HG03064 (cell line): ENCODE measurements at regions not wholly inside any gene's neighbourhood (a gene's known extent, or its start where the extent isn't known, plus 50 kb on each side); places are given as distances from the start of the nearest gene placed in this dataset.

Experiments
- ATAC-seq: cut with Tn5 transposase; IDR thresholded peaks from one replicate; pipeline ENCODE4 v1.9.1; 2021; ENCODE audit warnings: low read depth; ENCODE audit not compliant: unreplicated experiment

DNA sequence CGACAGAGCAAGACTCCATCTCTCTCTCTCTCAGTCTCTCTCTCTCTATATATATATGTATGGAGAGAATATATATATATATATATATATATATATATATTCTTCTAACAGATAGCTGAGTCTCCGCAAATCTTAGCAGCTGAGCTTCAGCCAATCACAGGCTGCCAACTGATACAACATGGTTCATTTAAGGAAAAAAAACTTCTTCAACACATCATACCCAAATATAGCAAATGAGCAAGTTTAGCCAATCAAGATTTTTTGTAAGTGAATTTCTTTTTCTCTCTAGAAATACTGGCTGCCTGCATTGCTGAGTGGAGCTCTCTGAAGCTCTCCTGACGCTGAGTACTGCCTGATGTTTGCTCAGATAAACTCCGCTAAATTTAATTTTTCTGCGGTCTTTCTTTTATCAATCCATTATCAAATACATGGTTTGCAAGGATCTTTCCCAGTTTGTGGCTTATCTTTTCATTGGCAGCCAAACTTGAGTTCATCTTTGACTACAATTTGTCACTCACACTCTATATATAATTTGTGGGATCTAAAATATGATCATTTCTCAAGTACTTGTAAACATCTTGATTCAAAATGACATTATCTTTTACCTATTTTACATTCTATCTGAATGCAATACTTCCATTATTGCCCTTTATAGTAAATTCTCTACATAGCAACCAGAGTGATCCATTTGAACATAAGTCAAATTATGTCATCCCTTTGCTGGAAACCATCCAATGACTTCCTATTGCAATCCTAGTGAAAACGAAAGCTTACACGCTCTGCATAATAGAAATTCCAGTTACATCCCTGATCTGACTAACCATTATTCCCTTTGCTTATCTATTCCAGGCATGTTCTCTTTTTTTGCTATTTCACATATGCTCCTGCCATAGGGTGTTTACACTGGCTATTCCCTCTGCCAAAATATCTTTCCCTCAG is 2131.7 kb downstream of the MRPL39 start:
- ATAC-seq: no peak

DNA sequence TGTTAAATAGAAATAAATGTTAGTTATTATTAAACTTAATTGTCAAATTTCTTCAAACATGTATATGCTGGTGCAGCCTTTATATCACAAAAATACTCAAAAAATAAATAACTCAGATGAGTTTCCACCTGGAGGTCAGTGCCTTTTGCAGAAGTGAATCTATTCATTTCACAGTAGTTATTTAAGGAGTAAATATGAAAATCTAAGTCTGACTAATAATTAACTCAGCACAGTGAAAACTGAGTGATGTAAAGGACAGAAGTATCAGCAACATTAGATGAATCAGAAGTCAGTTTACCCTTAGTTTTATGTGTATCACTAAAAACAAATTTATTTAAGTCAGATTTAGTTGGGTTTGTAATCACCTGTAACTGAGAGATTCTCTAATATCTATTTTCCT is 2135.4 kb downstream of the MRPL39 start:
- peak; percentile 64 for ATAC-seq

DNA sequence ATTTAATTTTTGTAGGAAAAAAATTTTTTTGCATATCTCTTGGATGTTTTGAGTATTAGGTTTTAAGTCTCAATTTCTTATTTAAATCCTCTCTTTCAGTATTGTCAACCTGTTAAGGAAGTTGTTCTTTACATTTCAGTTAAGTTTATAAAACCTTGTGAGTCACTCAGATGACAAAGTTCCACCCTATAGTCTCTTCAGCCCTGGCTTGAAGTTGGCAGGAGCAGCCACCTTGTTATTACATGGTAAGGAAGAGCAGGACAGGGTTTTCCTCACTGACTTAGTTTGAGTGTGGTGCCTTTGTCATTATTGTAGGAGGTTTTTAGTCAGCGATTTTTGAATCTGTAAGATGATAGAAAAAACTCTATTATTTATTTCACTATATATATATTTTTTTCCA is 2143.9 kb downstream of the MRPL39 start:
- no peak for ATAC-seq

DNA sequence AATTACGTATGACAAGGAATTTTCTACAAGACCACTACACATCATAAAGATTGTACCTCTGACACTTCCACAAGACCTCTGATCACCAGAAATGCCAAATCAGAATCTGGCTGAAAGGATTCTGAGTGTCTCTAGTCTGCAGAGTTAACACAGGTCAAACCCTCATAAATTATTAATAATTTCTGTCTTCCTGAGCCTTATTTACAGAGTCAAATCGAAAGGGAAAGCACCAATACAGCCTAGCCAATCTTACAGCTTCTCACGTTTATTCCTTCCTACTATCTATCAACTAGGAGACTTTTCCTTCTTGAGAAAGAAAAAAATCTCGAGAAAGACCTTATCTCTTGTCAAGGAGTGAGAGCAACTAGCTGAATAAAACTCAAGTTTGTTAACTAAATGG is 2151.6 kb downstream of the MRPL39 start:
- peak; percentile 75 for ATAC-seq

DNA sequence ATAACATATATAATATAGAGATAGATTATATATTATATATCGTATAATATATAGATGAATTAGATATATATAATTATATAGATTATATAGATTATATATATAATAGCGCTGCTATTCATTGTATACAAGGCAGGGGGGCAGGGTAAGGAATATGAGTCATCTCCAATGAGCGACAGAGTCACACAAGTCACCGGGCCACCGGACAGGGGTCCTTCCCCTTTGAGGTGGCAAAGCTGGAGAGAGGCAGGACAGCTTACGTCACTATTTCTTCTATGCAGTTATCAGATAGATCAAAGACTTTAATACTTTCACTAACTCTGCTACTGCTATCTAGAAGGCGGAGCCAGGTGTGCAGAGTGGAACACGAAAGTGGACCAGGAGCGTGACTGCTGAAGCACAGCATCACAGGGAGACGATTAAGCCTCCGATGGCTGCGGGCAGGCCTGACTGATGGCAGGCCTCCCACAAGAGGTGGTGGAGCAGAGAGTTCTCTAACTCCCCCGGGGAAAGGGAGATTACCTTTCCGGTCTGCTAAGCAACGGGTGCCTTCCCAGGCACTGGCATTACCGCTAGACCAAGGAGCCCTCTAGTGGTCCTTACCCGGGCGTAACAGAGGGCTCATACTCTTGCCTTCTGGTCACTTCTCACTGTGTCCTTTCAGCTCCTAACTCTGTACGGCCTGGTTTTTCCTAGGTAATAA is 2154.7 kb downstream of the MRPL39 start:
- ATAC-seq: peak; percentile 50

DNA sequence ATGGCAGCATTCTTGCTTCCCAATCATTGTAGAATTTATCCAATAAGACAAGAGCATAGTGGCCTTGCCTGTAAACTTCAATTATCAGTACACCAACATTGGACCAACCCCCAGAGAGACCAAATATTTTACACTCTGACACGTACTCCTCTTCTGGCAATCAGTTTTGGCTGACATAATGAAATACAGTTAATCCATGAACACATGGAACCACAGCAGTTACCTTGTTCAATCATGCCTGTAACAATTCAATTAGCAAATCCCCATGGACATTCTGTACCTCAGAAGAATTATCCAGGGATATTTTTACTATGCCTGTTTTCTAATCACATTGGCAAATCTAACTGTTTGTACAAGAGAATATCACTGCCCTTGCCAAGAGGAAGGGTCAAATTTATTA is 2162.0 kb downstream of the MRPL39 start:
- no peak for ATAC-seq

DNA sequence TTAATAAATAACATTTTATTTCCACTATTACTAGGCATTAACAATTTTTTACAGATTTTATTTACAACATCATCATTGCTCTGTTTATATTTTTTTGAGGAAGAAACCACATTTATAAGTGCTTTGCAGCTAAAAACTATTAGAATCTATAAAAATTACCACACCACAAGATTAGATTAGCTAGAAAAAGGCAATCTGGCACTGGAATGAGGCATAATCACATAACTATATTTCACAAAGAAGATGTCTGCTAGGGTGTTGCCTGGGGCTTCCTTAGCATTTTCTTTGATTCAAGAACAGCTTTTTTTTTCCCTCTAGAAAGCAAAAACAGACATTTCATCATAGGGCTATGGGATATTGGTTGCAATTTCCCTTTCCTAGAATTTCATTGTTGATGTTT is 2169.2 kb downstream of the MRPL39 start:
- ATAC-seq: no peak

DNA sequence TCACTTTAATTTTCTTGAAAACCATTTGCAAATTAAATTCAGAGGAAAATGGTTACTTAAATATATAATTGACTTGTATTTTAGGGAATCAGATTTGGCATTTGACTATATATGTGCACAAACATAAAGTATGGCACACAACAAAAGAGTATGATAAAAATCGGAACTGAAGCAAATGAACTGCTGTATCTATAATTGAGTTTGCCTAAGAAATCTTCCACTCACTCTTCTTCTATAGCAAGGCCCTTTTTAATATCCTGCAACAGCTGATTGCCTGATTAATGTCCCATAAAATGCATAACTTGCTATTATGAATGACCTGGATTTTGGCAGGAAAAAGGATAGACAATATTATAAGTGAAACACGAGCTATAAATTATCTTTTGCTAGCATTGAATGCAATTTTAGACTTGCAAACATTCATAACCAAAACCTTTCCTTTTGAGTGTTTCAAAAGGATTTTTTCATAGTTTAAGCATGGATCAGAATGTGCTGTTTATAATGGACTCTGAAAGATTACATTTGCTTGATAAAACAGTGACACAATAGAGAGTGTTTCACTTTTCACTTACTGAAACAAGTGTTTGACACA is 2204.3 kb downstream of the MRPL39 start:
- no peak for ATAC-seq

DNA sequence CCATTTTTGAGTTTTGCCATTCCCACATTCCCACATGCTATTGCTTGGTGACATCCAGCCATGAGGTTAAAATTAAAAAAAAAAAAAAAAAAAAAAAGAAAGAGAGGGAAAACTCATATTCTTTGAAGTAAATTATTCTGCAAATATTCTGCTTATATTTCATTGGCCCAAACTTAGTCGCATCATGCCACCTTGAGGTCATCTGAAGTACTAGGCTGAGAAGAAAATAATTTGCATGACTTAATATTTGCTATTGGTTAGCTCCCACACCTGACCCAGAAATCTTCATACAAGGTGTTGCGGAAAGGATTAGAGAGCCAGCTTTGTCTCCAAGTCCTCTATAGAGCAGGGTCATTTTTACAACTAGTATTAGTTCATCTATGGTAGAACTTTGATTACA is 2206.0 kb downstream of the MRPL39 start:
- ATAC-seq: no peak

DNA sequence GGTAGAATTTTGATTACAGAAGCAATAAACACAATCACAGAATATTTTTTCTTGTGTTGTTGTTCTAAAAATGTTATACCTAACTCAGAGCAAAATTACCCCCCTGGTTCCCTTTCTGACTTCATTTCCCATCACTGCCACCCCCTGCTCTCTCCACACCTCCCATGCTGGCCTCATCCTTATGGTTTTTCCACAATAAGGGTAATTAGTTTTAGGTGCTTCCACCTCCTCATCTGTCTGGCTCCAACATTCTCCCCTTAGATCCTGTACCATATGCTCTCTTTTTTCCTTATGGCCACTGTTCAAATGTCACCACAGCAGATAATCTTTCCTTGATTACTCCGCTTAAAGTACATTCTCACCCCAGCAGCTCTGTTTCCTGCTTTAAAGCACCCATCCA is 2208.6 kb downstream of the MRPL39 start:
- ATAC-seq: no peak

DNA sequence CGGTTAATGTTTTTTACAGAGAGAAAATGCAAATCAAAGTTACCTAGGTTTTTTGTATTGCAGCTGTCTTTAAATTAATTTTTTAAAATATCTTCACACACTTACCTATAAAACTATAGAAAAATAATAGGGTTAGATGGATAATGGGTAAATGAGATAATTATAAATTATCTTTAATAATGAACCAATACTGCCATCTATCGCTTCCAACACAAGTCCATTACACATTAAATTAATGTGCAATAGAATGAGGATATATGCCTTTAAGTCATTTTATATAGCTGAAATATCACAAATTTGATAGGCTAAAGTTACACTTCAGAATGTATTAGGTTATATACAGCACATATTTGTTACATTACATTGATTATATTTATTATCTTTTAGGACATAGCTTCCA is 2212.8 kb downstream of the MRPL39 start:
- ATAC-seq: no peak

DNA sequence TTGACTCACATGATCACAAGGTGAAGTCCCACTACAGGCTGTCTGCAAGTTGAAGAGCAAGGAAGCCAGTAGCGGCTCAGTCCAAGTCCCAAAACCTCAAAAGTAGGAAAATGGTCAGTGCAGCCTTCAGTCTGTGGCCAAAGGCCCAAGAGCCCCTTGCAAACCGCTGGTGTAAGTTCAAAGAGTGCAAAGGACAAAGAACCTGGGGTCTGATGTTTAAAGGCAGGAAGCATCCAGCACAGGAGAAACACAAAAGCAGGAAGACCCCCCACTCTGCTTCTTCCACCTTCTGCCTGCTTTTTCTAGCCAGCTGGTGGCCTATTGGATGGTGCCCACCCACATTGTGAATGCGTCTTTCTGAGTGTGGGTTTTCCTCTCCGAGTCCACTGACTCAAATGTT is 2222.6 kb downstream of the MRPL39 start:
- no peak for ATAC-seq

DNA sequence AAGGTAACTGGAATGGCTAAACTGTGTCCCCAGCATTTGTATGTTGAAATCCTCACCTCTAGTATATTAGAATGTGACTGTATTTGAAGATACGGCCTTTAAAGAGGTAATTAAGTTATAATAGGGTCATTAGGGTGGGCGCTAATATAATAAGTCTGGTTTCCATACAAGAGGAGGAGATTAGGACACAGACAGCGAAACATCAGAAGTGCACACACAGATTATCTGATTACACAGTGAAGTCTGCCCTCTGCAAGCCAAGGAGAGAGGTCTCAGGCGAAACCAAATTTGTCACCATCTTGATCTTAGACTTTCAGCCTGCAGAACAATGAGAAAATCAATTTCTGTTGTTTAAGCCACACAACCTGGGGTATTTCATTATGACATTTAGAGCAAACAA is 2233.1 kb downstream of the MRPL39 start:
- no peak for ATAC-seq

DNA sequence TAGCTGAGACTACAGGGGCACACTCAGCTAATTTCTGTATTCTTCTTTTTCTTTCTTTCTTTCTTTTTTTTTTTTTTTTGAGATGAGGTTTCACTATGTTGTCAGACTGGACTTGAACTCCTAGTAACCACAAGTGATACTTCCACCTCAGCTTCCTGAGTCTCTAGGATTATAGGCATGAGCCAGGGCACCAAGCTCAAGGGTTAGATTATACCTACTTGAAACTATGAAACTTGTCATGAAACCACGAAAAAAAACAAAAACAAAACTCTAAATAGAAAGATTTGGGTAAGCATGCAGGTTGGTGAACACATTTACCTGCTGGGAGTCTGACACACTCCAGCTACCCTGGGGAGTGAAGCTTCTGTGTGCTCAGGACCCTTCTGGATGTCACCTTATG is 2250.4 kb downstream of the MRPL39 start:
- ATAC-seq: no peak

DNA sequence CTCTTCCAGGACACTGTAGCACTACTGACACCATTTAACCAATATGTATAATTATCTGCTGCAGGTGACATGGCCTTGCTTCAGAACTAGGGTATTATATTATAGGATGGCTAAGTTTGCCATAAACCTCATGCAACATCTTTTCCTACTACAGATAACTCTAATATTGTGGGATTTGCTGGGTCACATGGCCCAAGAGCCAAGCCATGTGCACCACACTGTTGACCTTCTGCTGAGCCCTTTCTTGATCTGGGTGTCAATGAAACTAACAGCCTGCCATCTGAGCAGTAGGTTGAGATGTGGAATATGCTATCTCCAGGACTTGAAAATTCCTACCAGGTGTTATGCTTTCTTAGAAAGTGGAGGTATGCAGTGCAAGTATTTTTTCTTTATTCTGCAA is 2291.1 kb downstream of the MRPL39 start:
- ATAC-seq: no peak

DNA sequence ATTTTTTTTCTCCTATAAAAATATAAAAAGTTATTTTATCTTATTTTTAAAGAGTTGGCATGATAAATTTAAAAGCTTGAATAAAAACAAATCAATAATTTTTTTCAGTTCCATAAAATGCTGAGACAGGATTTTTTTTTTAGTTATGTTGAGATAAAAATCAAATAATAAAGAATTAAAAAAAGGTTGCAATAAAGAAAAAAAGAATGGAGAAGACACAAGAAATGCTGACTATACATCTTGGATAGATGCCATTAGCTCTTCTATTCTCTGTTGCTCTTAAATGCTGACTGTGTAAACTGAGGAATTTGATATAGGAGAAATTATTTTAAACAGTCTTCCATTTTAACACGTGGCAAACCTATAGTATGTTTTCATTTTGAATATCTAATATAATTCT is 2298.5 kb downstream of the MRPL39 start:
- no peak for ATAC-seq

DNA sequence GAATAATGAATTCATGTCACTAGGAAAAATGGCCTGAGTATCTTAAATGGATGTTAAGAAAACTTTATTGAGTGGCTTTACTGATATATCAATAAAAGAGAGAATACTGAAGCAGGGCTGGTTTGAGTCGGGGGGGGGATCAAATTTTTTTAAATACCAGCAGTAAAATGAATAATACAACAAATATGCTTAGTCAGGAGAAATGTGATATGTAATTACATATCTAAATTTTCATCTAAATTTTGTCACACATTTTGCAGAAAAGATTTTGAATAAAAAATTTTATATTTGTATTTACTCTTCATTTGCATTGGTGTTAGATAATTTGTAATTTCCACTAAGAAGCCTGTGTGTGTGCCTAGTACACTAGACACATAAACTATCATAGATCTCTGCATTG is 2300.2 kb downstream of the MRPL39 start:
- no peak for ATAC-seq

DNA sequence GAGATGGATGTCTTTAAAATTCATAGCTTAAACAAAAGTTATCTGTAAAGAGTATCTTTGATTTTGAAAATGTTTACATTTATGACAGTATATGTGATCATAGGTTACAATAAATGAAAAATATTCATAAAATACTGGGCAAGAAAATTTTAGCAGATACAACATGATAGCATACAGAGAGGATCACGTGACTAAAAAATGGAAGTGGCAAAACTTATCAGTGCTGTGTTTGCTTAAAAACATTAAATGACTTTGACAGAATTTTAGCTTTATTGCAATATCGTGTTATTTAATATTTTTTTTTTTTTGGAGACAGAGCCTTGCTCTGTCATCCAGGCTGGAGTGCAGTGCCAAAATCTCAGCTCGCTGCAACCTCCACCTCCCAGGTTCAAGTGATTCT is 2294.1 kb downstream of the NCAM2 start:
- ATAC-seq: no peak

DNA sequence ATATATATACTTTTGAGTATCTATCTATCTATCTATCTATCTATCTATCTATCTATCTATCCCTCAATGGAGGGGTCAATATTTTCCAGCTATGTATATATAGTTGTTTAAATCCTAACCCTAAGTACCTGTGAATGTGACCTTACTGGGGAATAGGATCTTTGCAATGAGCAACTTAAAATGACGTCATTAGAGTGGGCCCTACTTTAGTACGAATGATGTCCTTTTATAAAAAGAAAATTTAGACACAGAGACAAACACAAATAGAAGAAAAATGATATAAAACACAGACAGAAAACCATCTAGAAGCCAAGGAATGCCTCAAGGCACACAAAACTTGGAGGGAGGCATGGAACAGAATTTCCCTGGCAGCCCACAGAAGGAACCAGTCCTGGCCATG is 2283.7 kb downstream of the NCAM2 start:
- no peak for ATAC-seq

DNA sequence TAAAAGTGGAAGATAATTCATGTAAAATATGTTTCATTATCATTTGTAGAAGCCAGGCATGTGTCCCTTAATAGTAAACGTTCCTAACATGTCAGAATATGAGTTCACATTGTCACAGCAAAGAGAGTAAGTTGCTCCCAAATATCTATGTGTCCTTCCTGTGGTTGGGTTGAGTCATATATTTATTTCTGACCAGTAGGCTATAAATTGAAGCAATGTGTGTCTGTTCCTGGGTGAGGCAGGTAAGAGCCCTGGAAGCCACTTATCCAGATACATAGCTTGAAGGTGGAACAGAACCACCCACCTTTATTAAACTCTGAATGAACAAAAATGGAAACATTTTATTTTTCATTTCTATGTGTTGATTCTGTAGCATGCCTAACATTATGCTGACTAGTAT is 2251.6 kb downstream of the NCAM2 start:
- ATAC-seq: no peak

DNA sequence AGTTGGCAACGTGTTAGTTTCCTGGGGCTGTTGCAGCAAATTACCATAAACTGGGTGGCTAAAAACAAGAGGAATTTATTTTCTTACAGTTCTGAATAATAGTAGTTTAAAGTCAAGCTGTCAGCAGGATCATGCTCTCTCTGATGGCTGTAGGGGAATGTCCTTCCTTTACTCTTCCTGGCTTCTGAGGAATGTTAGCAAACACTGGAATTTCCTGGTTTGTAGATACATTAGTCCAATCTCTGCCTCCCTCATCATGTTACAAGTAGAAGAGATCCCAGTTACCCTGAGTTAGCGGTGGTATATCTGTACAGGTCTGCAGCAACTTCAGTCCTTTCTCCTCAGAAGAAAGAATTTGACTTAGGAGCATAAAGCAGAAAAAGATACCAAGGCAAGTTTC is 2249.1 kb downstream of the NCAM2 start:
- ATAC-seq: no peak

DNA sequence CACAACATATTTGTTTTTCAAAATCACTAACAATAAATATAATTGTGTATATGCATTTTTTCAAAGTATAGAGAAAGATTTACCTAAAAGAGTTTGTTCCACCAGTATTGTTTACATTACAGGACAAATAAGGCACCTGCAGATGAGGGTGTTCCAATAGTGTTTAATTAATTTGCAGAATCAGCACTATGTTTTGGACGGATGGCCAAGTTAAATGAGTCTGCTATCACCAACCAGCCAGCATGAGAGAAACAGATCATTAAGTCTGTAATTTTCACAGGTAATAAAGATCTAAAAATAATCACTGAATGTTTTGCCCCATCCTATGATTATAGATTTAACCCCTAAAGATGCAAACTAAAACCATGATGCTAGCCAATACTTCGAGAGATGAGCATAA is 2247.0 kb downstream of the NCAM2 start:
- no peak for ATAC-seq
